Keratinocyte (primary cell): ENCODE measurements at regions not wholly inside any gene's neighbourhood (a gene's known extent, or its start where the extent isn't known, plus 50 kb on each side); places are given as distances from the start of the nearest gene placed in this dataset.

Experiments used
- DNase-seq: peaks from one replicate; pipeline ENCODE4 v3.0.0-alpha.2; 2011; ENCODE audit warnings: low read depth, missing footprints, low spot score
- FAIRE-seq: peaks from 2 replicates; lab custom pipeline; 2011; peaks lifted over from hg19 to GRCh38; lab: Jason Lieb, UNC
- H2AFZ ChIP-seq: 2 replicates; pipeline ENCODE4 v1.6.0; 2012; ENCODE audit warnings: low read length, control low read depth, inconsistent platforms; ENCODE audit not compliant: control insufficient read depth
- H3K27ac ChIP-seq: 2 replicates; pipeline ENCODE4 v1.5.1; 2011; ENCODE audit warnings: low read length; ENCODE audit not compliant: control insufficient read depth, insufficient read depth
- H3K27me3 ChIP-seq: 3 replicates; pipeline ENCODE4 v1.6.0; 2011; ENCODE audit warnings: low read length; ENCODE audit not compliant: control insufficient read depth, insufficient read depth; ENCODE audit errors: extremely low read depth
- H3K36me3 ChIP-seq, 2 experiments: 2 replicates in 1 of 2; 3 replicates in 1 of 2; pipeline ENCODE4 v1.5.1; 2011; ENCODE audit warnings: low read length in 2 of 2, mild to moderate bottlenecking in 1 of 2; ENCODE audit not compliant: control insufficient read depth in 2 of 2, insufficient read depth in 2 of 2; ENCODE audit errors: extremely low read depth in 1 of 2
- H3K4me1 ChIP-seq: 3 replicates; pipeline ENCODE4 v1.5.1; 2011; ENCODE audit warnings: low read length; ENCODE audit not compliant: control insufficient read depth, insufficient read depth; ENCODE audit errors: extremely low read depth
- H3K4me2 ChIP-seq: 3 replicates; pipeline ENCODE4 v1.6.0; 2011; ENCODE audit warnings: low read depth, low read length; ENCODE audit not compliant: control insufficient read depth, insufficient read depth; ENCODE audit errors: extremely low read depth
- H3K4me3 ChIP-seq, 3 experiments: fragments of 200-600 bp in 1 of 3; sonication (generic) in 1 of 3; 2 replicates in 2 of 3; 3 replicates in 1 of 3; pipeline ENCODE4 v1.5.1; 2011 to 2016; ENCODE audit warnings: low read length in 3 of 3, mild to moderate bottlenecking in 3 of 3, control low read depth in 2 of 3, inconsistent platforms in 1 of 3, low read depth in 1 of 3, mixed read lengths in 1 of 3, mixed run types in 1 of 3, moderate library complexity in 1 of 3; ENCODE audit not compliant: control insufficient read depth in 2 of 3, insufficient read depth in 2 of 3; ENCODE audit errors: extremely low read depth in 1 of 3
- H3K79me2 ChIP-seq: 2 replicates; pipeline ENCODE4 v1.6.0; 2012; ENCODE audit warnings: low read length; ENCODE audit not compliant: control insufficient read depth, insufficient read depth
- H3K9ac ChIP-seq: 3 replicates; pipeline ENCODE4 v1.6.0; 2011; ENCODE audit warnings: low read length; ENCODE audit not compliant: control insufficient read depth, insufficient read depth; ENCODE audit errors: extremely low read depth
- H3K9me1 ChIP-seq: 3 replicates; pipeline ENCODE4 v1.6.0; 2011; ENCODE audit warnings: low read length; ENCODE audit not compliant: control insufficient read depth, insufficient read depth; ENCODE audit errors: extremely low read depth
- H3K9me3 ChIP-seq: 2 replicates; pipeline ENCODE4 v1.5.1; 2012; ENCODE audit warnings: low read depth, low read length; ENCODE audit not compliant: control insufficient read depth
- H4K20me1 ChIP-seq: 3 replicates; pipeline ENCODE4 v1.6.0; 2011; ENCODE audit warnings: low read length; ENCODE audit not compliant: control insufficient read depth, insufficient read depth; ENCODE audit errors: extremely low read depth
- CTCF ChIP-seq, 3 experiments: IDR thresholded peaks in 1 of 3; conservative IDR thresholded peaks in 1 of 3; optimal IDR thresholded peaks in 1 of 3; 2 replicates in 2 of 3; 3 replicates in 1 of 3; pipeline versions ENCODE3 to v1.5.1; 2011; ENCODE audit warnings: low read length in 3 of 3, mild to moderate bottlenecking in 3 of 3, moderate library complexity in 2 of 3, control low read depth in 1 of 3, inconsistent platforms in 1 of 3; ENCODE audit not compliant: insufficient read depth in 2 of 3; ENCODE audit errors: extremely low read depth in 1 of 3
- EZH2 ChIP-seq: IDR thresholded peaks from one replicate; pipeline ENCODE4 v1.6.1; 2012; ENCODE audit warnings: inconsistent platforms, mild to moderate bottlenecking, low read length, moderate library complexity
- dilution Hi-C: fragments of 300-500 bp; cut with MboI; formaldehyde crosslinking; loops from one replicate; pipeline ENCODE4 v1.7.0; 2020; ENCODE audit warnings: low sequenced_read_pairs; ENCODE audit not compliant: extremely low pct_ligation_motif_present

GRCh38 chr7:63037242-63037641 lies 961.4 kb upstream of the ZNF722 start:
- Histone ChIP-seq H4K20me1 (no peaks in the 10 kb centered on the region), H3K9me3 (peaks cover 14% of the 10 kb centered on the region), H3K9ac (no peak overlapping the region), H3K4me3 (no peak overlapping the region), H3K27me3 (no peaks in the 10 kb centered on the region), H3K36me3 (no peaks in the 10 kb centered on the region), H3K27ac (no peak overlapping the region), H3K79me2 (no peaks in the 10 kb centered on the region), H3K9me1 (no peaks in the 10 kb centered on the region), H3K4me2 (no peak overlapping the region), H3K4me1 (no peaks in the 10 kb centered on the region), H2AFZ (no peak overlapping the region)
- FAIRE-seq (no peak), DNase-seq (no peak)
- dilution Hi-C loops, result no loop called here
- no peak for TF ChIP-seq CTCF (optimal IDR thresholded peaks at IDR 0.05 in 1 of 3, IDR thresholded peaks at IDR 0.05 in 1 of 3, conservative IDR thresholded peaks at IDR 0.05 in 1 of 3; ENCODE audit: extremely low read depth in 1 of 3, insufficient read depth in 2 of 3, low read length in 3 of 3)
- TF ChIP-seq EZH2, result no peak

- Histone ChIP-seq H3K79me2 (no peaks in the 10 kb centered on the region), H3K9ac (no peak overlapping the region), H4K20me1 (no peaks in the 10 kb centered on the region), H3K4me3 (no peak overlapping the region), H3K4me1 (no peaks in the 10 kb centered on the region), H3K9me1 (no peaks in the 10 kb centered on the region), H3K27me3 (no peaks in the 10 kb centered on the region), H3K9me3 (peaks cover 19% of the 10 kb centered on the region), H3K27ac (no peak overlapping the region), H2AFZ (no peak overlapping the region), H3K4me2 (no peak overlapping the region), H3K36me3 (no peaks in the 10 kb centered on the region)
- TF ChIP-seq EZH2 (no peak), CTCF (optimal IDR thresholded peaks at IDR 0.05 in 1 of 3, IDR thresholded peaks at IDR 0.05 in 1 of 3, conservative IDR thresholded peaks at IDR 0.05 in 1 of 3; ENCODE audit: extremely low read depth in 1 of 3, insufficient read depth in 2 of 3, low read length in 3 of 3) (no peak)
- FAIRE-seq (no peak), DNase-seq (no peak)
- dilution Hi-C loops, result no loop called here
These were observed 959.7 kb upstream of the ZNF722 start for GRCh38 chr7:63038987-63039386.
